ENCODE measurements at regions not wholly inside any gene's neighbourhood (a gene's known extent, or its start where the extent isn't known, plus 50 kb on each side); places are given as distances from the start of the nearest gene placed in this dataset.

GRCh38 chr5:138700581-138701362 lies 52.5 kb upstream of the CTNNA1 start:
- no peak for TF ChIP-seq CTCF (conservative IDR thresholded peaks at IDR 0.05; ENCODE audit: low read depth, low read length)
- TF ChIP-seq EZH2 (IDR thresholded peaks at IDR 0.05; ENCODE audit: low read length, unreplicated experiment) = no peak

Data from PC-3 (cell line).